ENCODE measurements at regions not wholly inside any gene's neighbourhood (a gene's known extent, or its start where the extent isn't known, plus 50 kb on each side); places are given as distances from the start of the nearest gene placed in this dataset.
"Not testable (repeated sequence)": the region's sequence is repeated elsewhere in the genome, so short reads cannot be mapped to it uniquely, and the experiment has no call there.

GRCh38 chr21:36207577-36208320 is 51.1 kb downstream of the DOP1B start:
- no peak for DNase-seq

- no peak for DNase-seq
Observed at GRCh38 chr21:36208326-36209013, 51.8 kb downstream of the DOP1B start.

- DNase-seq, result peak; percentile 16
Observed at GRCh38 chr21:36209626-36210171, 53.1 kb downstream of the DOP1B start.

- DNase-seq, result no peak
Observed at GRCh38 chr21:36210779-36211659, 54.4 kb downstream of the DOP1B start.

- DNase-seq, result no peak
Observed at GRCh38 chr21:36211660-36212512, 55.3 kb downstream of the DOP1B start.

- no peak for DNase-seq
Observed at GRCh38 chr21:36212513-36212780, 55.8 kb downstream of the DOP1B start.

DNA sequence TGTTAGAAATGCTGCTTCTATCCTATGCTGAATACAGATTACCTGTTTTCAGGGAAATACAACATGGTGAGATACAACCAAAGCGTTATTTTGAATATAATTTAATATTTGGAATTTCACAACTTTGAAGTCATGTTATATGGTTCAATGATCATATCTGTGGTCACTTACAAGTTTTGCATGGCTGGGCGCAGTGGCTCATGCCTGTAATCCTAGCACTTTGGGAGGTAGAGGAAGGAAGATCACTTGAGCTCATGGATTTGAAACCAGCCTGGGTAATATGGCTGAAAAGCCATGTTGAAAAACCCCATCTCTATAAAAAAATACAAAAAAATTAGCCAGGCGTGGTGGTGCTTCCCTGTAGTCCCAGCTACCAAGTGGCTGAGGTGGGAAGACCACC is 57.9 kb downstream of the DOP1B start:
- DNase-seq, result no peak

- no peak for DNase-seq
Observed at GRCh38 chr21:36217743-36218142, 61.1 kb downstream of the DOP1B start.

DNA sequence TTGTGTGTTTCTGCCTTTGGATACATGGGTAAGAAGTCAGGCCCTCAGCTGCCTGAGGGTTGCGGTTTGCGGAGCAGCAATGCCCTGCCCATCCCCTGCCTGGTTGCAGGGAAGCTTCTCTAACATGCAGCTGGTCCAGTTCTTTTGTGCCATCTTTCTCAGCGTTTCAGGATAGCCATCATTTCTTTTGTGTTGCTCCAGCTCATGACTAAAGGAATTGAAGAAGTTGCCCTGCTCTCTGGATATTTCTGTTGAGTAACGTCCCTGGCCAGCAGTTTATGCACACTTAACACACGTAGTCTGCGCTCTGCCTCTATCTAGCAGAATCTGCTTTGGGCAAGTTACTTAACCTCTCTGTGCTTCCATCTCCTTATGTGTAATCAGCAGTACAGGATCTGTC is 62.1 kb downstream of the DOP1B start:
- DNase-seq, result no peak

DNA sequence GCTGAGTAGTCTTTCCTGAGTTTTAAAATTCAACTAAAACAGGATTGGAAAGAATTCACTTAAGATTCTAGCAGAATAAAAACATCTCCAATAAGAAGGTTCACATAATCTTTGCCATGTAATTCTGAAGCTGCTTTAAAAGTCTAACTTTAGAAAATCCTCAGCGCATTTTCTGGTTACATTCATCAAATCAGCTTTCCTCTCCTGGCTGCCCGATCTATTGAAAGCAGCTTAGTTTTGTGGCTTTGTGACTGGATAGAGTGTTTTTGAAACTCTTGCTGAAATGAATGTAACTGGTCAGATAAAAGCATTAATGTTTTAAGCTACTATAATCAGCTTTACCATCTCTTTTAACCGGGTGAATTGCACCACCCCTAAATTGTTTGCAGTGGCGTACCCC is 66.8 kb downstream of the DOP1B start:
- no peak for DNase-seq

- DNase-seq, result no peak
Observed at GRCh38 chr21:36229181-36229580, 72.6 kb downstream of the DOP1B start.

DNA sequence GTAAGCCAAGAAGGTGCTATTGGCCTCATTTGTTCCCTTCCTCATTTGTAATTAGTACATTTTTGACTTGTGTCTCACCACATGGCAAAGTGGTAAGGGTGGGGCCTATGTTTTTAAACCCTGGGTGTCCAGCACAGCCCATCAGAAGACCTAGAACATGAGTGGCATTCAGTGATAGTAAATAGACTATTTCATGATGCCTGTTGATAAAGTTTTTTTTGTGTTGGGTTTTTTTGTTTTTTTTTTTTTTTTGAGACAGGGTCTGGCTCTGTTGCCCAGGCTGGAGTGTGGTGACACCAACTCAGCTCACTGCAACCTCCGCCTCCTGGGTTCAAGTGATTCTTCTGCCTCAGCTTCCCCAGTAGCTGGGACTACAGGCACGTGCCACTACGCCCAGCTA is 74.8 kb downstream of the DOP1B start:
- not testable (repeated sequence) for DNase-seq

GRCh38 chr21:36232641-36233040 is 76.0 kb downstream of the DOP1B start:
- no peak for DNase-seq

DNA sequence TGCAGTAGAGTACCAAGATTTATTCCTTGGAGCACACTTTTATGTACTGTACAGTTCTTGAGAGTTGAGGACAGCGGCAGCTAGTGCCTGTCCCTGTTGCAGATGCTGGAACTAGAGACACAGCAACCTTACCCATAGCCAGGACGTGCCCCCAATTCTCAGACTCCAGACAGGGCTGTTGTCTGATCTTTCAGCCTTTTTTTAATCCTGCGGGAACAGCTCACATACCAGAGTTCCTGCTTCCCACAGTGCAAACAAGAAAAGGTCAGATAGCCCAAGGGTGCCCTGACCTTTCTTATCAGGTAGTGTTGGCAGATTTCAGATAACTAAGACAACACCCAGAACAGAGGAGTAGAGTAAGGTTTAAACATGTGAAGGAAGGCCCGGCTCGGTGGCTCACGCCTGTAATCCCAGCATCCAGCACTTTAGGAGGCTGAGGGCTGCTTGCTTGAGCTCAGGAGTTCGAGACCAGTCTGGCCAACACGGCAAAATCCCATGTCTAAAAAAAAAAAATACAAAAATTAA is 78.5 kb downstream of the DOP1B start:
- no peak for DNase-seq

- no peak for DNase-seq
Observed at GRCh38 chr21:36236052-36236730, 79.6 kb downstream of the DOP1B start.

DNA sequence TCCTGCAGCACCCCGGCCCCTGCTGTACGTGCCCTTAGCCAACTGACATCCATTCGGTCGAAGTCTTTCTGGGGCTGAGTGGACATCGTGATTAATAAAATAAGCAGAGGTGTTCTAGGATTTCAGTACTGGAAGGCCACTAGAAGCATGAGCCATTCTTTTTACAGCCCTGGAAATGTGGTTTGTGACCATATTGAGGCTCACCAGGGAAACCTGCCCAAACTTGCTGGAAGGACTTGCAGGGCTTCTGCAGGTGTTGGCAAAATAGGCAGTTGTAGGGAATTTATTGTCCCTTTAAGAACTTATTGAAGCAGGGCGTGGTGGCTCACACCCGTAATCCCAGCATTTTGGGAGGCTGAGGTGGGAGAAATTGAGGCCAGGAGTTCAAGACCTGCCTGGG is 80.8 kb downstream of the DOP1B start:
- DNase-seq, result no peak

GRCh38 chr21:36239585-36239984 is 80.4 kb upstream of the MORC3 start:
- DNase-seq, result no peak

DNA sequence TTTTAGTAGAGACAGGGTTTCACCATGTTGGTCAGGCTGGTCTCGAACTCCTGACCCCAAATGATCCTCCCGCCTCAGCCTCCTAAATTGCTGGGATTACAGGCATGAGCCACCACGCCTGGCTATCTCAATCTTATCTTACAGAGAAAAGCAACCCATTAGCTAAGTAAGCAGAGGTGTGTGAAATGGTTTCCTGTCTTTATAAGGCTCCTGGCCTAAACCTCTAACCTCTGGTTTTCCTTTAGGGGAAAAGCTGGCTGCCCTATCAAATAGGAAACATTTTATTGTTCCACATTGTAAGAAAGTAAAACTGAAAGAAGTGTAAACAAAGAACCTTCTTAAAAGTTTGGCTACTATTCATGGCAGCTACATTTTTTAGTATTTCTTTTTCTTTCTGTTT is 78.3 kb upstream of the MORC3 start:
- DNase-seq, result no peak

DNA sequence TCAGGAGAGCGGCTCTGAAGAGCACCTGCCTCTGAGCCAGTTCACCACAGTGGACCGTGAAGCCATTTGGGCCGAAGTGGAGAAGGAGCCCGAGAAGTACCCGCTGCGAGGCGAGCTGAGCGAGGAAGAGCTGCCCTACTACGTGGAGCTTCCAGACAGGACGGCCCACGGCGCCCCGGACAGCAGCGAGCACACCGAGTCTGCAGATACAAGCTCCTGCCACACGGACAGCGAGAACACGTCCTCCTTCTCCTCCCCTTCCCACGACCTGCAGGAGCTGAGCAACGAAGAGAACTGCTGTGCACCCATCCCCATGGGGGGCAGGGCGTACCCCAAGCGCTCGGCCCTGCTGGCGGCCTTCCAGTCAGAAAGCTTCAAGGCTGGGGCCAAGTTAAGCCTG is 74.9 kb upstream of the MORC3 start:
- no peak for DNase-seq

DNA sequence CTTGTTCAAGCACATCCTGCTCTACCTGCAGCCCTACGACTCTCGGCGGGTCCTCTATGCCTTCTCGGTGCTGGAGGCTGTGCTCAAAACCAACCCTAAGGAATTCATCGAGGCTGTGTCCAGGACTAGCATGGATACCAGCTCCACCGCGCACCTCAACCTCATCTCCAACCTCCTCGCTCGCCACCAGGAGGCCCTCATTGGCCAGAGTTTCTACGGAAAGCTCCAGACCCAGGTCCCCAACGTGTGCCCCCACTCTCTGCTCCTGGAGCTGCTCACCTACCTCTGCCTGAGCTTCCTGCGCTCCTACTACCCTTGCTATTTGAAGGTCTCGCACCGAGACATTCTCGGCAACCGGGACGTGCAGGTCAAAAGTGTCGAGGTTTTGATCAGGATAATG is 74.3 kb upstream of the MORC3 start:
- no peak for DNase-seq

DNA sequence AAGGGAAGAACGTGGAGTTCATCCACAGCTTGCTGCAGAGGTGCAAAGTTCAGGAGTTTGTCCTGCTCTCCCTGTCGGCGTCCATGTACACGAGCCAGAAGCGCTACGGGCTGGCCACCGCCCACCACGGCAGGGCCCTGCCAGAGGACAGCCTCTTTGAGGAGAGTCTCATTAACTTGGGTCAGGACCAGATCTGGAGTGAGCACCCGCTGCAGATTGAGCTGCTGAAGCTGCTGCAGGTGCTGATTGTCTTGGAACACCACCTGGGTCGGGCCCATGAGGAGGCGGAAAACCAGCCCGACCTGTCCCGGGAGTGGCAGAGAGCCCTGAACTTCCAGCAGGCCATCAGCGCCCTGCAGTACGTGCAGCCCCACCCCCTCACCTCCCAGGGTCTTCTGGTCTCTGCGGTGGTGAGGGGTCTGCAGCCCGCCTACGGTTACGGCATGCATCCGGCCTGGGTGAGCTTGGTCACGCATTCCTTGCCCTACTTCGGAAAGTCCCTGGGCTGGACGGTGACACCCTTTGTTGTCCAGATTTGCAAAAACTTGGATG is 73.8 kb upstream of the MORC3 start:
- DNase-seq, result no peak
